Stimulated activated naive B cell treated with anti-CD40 and anti-IgM and Interleukin-4, amounts not matched to agents 10 μg/mL and 1 μg/mL and 100 μg/mL, for 72 hours (primary cell): ENCODE measurements at regions not wholly inside any gene's neighbourhood (a gene's known extent, or its start where the extent isn't known, plus 50 kb on each side); places are given as distances from the start of the nearest gene placed in this dataset.

Source experiments
- ATAC-seq, 2 donors: fragments of 150-1000 bp; cut with Tn5 transposase; replicated peaks; 2 replicates each; pipeline ENCODE4 v1.10.0; 2021; ENCODE audit warnings: moderate library complexity in 1 of 2
- DNase-seq: peaks from one replicate; pipeline ENCODE4 v3.0.0; 2021
- H3K27ac Mint-ChIP-seq: one replicate; pipeline ENCODE4 v1.8.0; 2022; ENCODE audit warnings: mild to moderate bottlenecking, mixed read lengths
- H3K27me3 Mint-ChIP-seq, 2 donors: one replicate each; pipeline ENCODE4 v1.8.0; 2022; ENCODE audit warnings: mixed read lengths in 2 of 2
- H3K36me3 Mint-ChIP-seq, 2 donors: one replicate each; pipeline ENCODE4 v1.8.0; 2022; ENCODE audit warnings: mixed read lengths in 2 of 2, mild to moderate bottlenecking in 1 of 2
- H3K4me1 Mint-ChIP-seq, 2 donors: one replicate each; pipeline ENCODE4 v1.8.0; 2022; ENCODE audit warnings: mixed read lengths in 2 of 2, mild to moderate bottlenecking in 1 of 2
- H3K4me3 Mint-ChIP-seq, 2 donors: one replicate each; pipeline ENCODE4 v1.8.0; 2022; ENCODE audit warnings: mild to moderate bottlenecking in 2 of 2, mixed read lengths in 2 of 2, moderate library complexity in 1 of 2
- H3K9me3 Mint-ChIP-seq, 2 donors: one replicate each; pipeline ENCODE4 v1.8.0; 2022; ENCODE audit warnings: mixed read lengths in 2 of 2, mild to moderate bottlenecking in 1 of 2

DNA sequence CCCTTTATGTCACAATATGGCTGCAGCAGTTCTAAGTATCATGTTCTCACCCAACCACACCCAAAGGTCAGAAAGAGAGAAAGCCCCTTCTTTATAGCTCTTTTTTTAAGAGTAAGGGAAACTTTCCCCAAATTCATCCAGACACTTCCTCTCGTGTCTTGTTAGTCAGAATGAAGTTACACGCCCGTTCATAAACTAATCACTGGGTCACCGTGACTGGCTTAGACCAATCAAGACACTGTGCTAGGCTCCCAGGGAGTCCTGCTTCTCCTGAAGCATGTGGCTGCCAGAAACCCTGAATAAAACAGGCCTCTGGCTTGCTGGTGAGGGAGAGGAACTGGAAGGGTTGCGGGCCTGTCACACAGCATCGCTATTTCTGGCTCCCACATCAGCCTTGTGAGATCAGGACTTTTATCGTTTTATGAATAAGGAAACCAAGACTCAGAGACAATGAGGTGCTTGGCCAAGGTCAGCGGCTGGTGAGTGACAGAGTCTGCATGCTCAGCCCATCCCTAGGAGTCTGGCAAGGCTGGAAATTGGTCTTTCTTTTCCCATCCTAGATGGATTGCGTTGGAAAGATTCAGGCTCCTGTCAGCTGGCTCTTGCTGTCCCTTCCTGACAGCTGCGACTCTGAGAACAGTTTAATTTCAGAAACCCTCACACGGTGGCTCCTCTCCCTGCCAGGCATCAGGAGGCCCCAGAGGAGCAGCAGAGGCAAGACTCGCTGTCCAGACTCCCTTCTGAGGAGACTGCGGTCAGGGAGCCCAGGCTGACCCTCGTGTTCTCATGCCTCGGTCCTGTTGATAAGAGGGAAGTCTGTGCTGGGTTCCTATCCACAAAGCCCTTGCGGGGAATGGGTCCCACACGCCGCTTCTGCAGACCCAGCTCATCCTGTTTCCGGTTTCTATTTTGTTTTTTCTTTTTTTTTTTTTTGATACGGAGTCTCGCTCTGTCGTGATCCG is 104.5 kb upstream of the TAF1B start:
- Mint-ChIP-seq H3K27me3 (peaks cover 0 to 9% of the 10 kb centered on the region in 2 donors), H3K36me3 (peaks cover 2 to 3% of the 10 kb centered on the region in 2 donors), H3K9me3 (peaks cover 12 to 14% of the 10 kb centered on the region in 2 donors), H3K4me1 (peaks cover 7 to 8% of the 10 kb centered on the region in 2 donors), H3K27ac (peak overlapping the region; percentile 81), H3K4me3 (peak overlapping the region; percentile 53 to 87)
- DNase-seq (peak; percentile 5), ATAC-seq (peak; percentile 65 to 86)

DNA sequence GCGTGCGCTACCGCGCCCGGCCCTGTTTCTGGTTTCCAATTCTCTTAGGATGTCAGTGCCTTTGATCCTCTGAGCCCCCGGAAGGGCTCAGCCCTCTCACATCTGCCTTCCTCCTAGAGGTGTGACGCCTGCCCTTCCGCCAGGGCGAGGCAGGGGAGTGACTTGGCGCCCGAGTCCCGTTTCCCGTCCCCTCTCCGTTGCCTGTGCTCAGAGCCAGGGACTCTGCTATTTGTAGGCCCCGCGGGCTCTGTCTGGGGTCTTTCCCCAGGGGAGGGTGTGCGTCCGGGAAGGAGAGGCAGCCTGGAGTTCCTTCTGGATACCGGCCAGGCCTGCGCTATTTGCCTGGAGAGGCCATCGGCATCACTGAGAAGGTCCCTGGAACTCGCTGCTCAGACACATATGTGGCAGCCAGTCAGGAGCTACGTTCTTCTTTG is 103.7 kb upstream of the TAF1B start:
- H3K4me1 Mint-ChIP-seq = peaks cover 7 to 8% of the 10 kb centered on the region in 2 donors

DNA sequence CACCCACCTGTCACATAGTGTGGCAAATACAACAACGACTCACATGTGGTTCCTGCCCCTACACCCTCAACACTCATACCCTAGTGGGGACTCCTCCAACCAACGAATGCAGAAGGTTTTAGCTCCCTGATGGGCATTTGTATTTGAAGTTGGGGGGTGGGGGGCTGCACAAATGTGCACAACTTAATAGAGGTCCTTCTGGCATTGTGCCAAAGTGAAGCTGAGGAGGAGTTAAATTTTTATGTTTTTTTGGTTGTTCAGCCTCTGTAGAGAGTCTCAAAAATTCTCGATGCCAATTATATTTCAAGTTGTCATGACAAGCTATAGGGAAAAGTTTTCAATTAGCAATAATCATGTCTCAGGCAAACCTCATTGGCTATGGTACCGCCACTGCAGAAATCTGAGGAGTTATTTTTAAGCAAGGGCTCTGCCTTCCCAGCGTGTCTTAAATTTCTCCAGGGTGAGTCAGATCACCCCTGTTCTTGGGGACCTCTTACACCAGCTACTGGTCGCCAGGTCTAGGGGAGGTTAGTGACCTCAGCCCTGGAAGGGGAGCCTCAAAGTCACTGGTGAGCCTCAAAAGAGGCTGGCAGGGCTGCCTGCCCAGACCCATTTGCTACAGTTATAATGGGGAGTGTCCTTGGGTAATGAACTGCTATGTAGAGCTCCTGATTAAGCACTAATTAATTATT is 102.7 kb upstream of the TAF1B start:
- peaks cover 7 to 8% of the 10 kb centered on the region in 2 donors for H3K4me1 Mint-ChIP-seq
- H3K27me3 Mint-ChIP-seq = peaks cover 0 to 14% of the 10 kb centered on the region in 2 donors
- ATAC-seq = no peak
- DNase-seq = no peak
- no peaks in the 10 kb centered on the region for H3K36me3 Mint-ChIP-seq
- no peak overlapping the region for H3K27ac Mint-ChIP-seq
- peaks cover 3 to 4% of the 10 kb centered on the region in 2 donors for H3K9me3 Mint-ChIP-seq
- no peak overlapping the region for H3K4me3 Mint-ChIP-seq

More for the DNA sequence above, 103.7 kb upstream of the TAF1B start:
- Mint-ChIP-seq H3K27me3 (peaks cover 0 to 9% of the 10 kb centered on the region in 2 donors), H3K4me3 (peak overlapping the region; percentile 53 to 87), H3K9me3 (peaks cover 11 to 12% of the 10 kb centered on the region in 2 donors), H3K36me3 (peaks cover 0 to 3% of the 10 kb centered on the region in 2 donors), H3K27ac (peak overlapping the region; percentile 81)
- DNase-seq (no peak), ATAC-seq (peak; percentile 25 to 77)

DNA sequence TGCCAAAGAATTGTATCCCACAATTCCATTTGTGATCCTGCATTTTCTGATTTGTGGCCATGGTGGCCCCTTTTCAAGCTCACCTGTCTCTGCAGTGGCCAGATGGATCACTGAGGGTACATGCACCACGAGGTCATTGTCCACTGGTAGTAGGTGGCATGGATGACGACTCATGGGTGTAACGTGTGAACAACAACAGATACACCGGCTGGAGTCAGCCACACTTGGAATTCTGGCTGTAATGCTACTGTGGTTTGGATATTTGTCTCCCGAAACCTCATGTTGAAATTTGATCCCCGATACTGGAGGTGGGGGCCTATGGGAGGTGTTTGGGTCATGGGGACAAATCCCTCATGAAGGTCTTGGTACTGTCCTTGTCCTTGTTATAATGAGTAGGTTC is 102.2 kb upstream of the TAF1B start:
- Mint-ChIP-seq H3K27me3 (peaks cover 0 to 14% of the 10 kb centered on the region in 2 donors), H3K36me3 (no peaks in the 10 kb centered on the region), H3K4me1 (peaks cover 7 to 8% of the 10 kb centered on the region in 2 donors), H3K4me3 (no peak overlapping the region), H3K9me3 (peaks cover 3 to 4% of the 10 kb centered on the region in 2 donors), H3K27ac (no peak overlapping the region)
- DNase-seq (no peak), ATAC-seq (no peak)

DNA sequence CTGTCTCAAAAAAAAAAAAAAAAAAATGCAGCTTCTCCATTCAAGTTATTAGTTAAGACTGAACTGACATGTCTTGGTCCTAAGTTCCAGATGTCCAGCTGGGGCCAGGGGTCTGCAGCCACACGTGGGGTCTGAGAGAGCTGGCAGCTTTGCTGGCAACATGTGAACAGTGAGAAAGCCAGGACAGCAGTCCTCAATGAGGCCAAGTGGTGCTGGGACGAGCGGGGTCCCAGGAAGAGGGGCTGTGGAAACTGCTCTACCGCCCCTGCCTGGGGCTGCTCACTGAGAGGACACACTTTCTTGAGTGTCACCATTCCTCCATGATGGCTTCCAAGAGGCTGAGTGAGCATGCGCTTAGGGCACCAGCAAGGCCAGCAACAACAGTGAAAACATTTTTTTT is 100.7 kb upstream of the TAF1B start:
- Mint-ChIP-seq H3K27me3 (peaks cover 0 to 14% of the 10 kb centered on the region in 2 donors), H3K27ac (no peak overlapping the region), H3K4me1 (peaks cover 7 to 8% of the 10 kb centered on the region in 2 donors), H3K9me3 (no peaks in the 10 kb centered on the region), H3K36me3 (no peaks in the 10 kb centered on the region), H3K4me3 (no peak overlapping the region)
- ATAC-seq (no peak), DNase-seq (no peak)

DNA sequence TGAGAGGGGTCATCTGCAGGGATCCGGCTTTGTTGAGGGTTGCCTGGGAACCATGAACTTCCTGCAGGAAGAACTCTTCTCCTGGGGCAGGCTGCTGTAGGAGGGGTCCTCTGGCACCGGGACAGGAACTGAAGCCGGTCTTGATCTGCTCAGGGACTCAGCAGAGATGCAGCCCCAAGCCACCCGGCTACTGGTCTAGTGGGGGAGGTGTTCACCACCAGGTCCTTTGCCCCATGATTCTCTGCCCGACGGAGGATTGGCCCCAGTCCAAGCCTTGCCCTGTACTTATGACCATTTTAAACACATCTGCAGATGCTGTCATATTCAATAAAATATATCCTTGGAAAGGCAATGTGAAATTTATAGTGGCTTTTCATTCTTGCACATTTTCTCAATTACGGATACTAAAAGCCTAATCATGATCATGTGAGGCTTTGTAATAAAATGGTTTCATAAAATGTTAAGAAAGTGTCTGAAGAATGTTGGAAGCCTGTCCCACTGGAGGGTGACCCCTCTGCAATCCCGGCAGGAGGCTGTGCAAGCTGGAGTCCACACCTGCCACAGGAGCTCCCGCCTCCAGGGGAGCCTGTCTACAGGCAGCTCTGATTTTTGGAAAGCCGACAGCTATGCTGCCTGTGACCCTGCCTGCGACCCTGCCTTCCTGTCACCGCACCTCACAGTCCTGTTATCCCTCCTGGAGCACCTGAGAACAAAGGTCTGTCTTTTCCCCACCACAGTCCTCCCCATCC is 98.8 kb upstream of the TAF1B start:
- H3K27me3 Mint-ChIP-seq = peaks cover 0 to 14% of the 10 kb centered on the region in 2 donors
- no peaks in the 10 kb centered on the region for H3K9me3 Mint-ChIP-seq
- ATAC-seq (no peak), DNase-seq (no peak)
- H3K4me3 Mint-ChIP-seq = no peak overlapping the region
- H3K4me1 Mint-ChIP-seq = peaks cover 1 to 3% of the 10 kb centered on the region in 2 donors
- H3K27ac Mint-ChIP-seq = no peak overlapping the region
- no peaks in the 10 kb centered on the region for H3K36me3 Mint-ChIP-seq

DNA sequence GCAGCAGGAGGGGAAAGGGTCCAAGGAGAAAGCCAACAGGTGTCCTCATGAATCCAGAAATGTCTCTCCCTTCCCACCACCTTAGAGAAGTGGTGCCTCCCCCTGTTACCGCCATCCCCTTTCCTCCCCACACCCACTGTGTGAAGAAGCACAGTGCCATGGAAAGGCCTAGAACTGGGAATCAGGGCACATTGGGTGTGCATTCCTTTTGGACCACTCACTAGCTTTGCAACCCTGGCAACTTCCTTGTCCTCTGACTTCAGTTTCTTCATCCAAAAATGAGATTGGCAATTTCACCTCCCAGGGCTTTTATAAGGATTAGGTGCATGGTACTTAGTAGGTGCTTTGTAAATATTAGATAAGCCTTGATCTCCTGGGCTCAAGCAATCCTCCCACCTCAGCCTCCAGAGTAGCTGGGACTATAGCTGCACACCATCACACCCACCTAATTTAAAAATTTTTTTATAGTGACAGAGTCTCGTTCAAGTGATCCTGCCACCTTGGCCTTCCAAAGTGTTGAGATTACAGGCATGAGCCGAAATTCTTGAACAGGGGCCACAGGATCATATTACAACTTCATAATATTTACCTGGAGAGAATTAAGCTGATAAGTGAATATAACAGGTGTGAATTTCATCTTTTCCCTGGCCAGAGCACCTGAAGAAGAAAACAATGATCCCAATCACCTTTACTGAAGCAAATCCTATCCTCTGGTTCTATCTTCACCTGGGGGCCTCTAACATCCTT is 97.9 kb upstream of the TAF1B start:
- ATAC-seq (no peak), DNase-seq (no peak)
- Mint-ChIP-seq H3K4me3 (no peak overlapping the region), H3K9me3 (no peaks in the 10 kb centered on the region), H3K27me3 (peaks cover 0 to 14% of the 10 kb centered on the region in 2 donors), H3K4me1 (no peaks in the 10 kb centered on the region), H3K36me3 (no peaks in the 10 kb centered on the region), H3K27ac (no peak overlapping the region)

DNA sequence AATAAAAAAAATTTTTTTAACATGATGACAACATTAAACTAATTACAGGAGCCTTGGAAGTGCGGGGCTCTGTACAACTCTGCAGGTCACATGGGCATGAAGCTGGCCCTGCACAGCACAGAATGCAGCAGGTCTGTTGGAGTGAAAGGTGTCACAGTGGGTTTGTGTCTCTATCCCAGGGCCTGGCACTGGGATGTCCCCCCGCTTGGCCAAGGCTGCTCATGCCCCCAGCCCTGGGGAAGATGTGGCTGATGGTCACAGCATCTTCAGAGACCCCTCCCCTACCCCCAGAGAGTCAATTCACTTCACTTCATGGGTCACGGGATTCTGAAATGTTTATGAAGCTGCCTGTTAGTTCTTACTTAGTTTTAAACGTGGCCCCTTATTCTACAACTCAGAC is 95.9 kb upstream of the TAF1B start:
- H3K9me3 Mint-ChIP-seq = no peaks in the 10 kb centered on the region

DNA sequence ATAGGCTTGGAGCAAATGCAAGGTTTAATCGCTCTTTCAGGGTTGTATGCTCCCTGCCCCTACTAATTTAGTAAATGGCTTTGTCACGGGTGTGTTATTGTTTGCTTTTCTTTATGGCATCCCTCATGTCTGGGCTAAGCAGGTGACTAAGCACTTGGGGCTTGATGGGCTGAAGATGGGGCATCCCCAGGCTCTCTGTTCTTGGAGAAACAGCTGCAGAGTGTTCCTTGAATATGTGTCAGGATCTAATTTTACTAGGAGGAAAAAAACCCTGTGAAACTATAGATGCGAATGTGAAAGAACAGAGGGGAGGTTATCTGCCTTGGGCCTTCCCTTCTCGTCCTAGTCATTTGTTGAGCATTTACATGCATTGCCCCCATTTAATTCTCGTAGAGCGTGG is 94.7 kb upstream of the TAF1B start:
- Mint-ChIP-seq H3K27ac (no peak overlapping the region), H3K4me1 (peaks cover 6 to 7% of the 10 kb centered on the region in 2 donors), H3K27me3 (peaks cover 6 to 16% of the 10 kb centered on the region in 2 donors), H3K9me3 (no peaks in the 10 kb centered on the region), H3K4me3 (no peak overlapping the region), H3K36me3 (no peaks in the 10 kb centered on the region)
- DNase-seq = no peak
- ATAC-seq = no peak

More for the DNA sequence above, 95.9 kb upstream of the TAF1B start:
- Mint-ChIP-seq H3K27me3 (peaks cover 0 to 14% of the 10 kb centered on the region in 2 donors), H3K27ac (no peak overlapping the region), H3K4me3 (no peak overlapping the region), H3K36me3 (no peaks in the 10 kb centered on the region), H3K4me1 (peaks cover 0 to 2% of the 10 kb centered on the region in 2 donors)
- no peak for ATAC-seq
- no peak for DNase-seq

DNA sequence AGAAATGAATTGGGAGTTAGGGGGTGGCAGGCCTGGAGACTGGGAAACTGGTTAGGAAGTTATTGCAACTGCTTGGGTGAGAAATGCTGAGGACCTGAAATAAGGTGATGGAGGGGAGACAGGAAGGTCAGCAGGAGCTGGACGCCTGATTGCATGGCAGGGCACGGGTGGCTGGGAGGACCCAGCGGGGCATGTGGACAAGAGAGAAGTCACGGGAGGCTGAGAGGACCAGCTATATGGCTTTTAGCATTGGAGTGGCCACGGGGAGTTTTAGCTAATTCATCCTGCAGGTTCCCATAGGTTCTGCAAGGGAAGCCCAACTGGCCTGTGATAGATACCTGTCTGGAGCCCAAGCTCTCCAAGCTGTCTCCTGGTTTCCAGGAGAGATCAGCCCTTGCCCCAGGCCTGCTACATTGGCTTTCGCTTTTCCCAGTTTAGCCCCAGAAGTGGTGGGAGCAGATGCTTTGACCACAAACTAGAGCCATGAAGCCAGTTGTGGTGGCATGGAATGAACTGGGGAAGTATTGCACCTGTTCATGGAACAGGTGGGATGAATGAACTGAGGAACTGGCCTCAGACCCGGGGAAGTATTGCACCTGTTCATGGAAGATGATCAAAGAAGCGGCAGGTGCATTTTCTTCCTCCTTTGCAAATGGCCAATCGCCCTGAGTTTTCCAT is 93.6 kb upstream of the TAF1B start:
- H3K4me1 Mint-ChIP-seq = peaks cover 7 to 15% of the 10 kb centered on the region in 2 donors
- no peak overlapping the region for H3K27ac Mint-ChIP-seq
- H3K9me3 Mint-ChIP-seq = no peaks in the 10 kb centered on the region
- H3K4me3 Mint-ChIP-seq = no peak overlapping the region
- ATAC-seq (no peak), DNase-seq (no peak)
- H3K27me3 Mint-ChIP-seq = peaks cover 16 to 24% of the 10 kb centered on the region in 2 donors
- no peaks in the 10 kb centered on the region for H3K36me3 Mint-ChIP-seq

DNA sequence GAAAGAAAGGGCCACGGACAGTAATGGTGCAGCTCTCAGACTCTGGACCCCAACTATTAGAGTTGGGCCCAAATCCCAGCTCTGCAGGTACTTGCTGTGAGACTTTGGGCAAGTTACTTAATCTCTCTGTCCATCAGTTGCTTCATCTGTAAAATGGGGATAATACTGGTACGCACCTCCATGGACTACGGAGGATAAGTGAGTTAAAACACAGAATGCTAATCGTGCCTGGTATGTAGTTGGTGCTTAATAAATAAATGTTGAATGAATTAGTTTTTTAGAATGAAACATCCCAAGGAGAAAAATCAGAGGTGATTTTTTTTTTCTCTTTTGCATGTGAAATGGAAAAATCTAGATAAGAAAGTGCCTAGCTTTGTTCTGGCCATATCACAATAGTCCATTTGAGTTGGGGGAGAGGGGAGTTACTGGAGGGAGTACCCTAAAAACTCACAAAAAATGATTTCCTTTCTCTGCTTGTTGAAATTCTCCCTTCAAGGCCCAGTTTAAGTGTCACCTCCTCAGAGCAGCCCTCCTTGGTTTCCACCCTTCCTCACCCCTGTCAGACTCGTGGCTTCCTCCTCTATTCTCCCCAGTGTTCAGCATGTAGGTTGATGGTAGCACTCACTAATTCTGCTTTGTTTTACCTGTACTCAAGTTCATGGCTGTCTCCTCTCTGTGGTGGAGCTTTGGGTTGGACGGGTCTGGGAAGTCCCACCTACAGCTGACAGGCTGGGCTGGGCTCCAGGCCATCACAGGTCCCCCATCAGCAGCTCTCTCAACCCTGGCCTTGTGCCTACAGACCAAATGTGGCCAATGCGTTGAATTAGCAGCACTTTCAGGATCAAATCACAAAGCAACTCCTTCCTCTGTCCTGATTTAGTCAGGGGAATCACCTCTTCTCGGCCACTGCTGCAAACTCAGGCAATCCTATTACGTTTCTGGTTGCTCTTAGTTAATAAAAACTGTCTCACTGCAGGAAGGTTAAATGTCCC is 92.8 kb upstream of the TAF1B start:
- Mint-ChIP-seq H3K9me3 (no peaks in the 10 kb centered on the region), H3K27me3 (peaks cover 24% of the 10 kb centered on the region in 2 donors), H3K27ac (no peak overlapping the region), H3K36me3 (no peaks in the 10 kb centered on the region), H3K4me1 (peaks cover 10 to 22% of the 10 kb centered on the region in 2 donors), H3K4me3 (no peak overlapping the region)
- ATAC-seq (no peak), DNase-seq (no peak)

DNA sequence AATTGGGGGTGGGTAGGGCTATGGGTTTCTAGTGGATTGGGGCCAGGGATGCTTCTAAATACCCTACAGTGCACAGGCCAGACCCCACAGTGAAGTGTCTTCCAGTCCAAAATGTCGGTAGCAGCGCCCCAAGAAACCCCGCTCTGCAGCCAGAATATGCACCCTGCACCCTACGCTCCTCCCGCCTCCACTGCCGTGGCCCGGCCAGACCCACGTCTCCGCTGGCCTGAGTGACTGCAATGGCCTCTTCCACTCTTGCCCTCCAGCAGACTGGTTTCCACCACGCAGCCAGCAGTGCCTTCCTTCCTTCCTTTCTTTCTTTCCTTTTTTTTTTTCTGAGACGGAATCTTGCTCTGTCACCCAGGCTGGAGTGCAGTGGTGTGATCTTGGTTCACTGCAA is 91.4 kb upstream of the TAF1B start:
- ATAC-seq (no peak), DNase-seq (no peak)
- no peak overlapping the region for H3K27ac Mint-ChIP-seq
- no peak overlapping the region for H3K4me3 Mint-ChIP-seq
- peaks cover 10 to 22% of the 10 kb centered on the region in 2 donors for H3K4me1 Mint-ChIP-seq
- peaks cover 34 to 37% of the 10 kb centered on the region in 2 donors for H3K27me3 Mint-ChIP-seq
- no peaks in the 10 kb centered on the region for H3K36me3 Mint-ChIP-seq
- H3K9me3 Mint-ChIP-seq = no peaks in the 10 kb centered on the region
